B cell (primary cell): ENCODE measurements at regions not wholly inside any gene's neighbourhood (a gene's known extent, or its start where the extent isn't known, plus 50 kb on each side); places are given as distances from the start of the nearest gene placed in this dataset.

Source experiments
- ATAC-seq: fragments of 200-7000 bp; cut with Tn5 transposase; one replicate; pipeline ENCODE4 v1.10.0; 2021; ENCODE audit warnings: low read depth, mild to moderate bottlenecking, moderate number of reproducible peaks, moderate library complexity
- CTCF ChIA-PET: fragments of 350-600 bp; sonication (Branson Sonifier 250); formaldehyde crosslinking; loops from one replicate; lab custom pipeline; 2021; ENCODE audit warnings: antibody characterized with exemption, inconsistent platforms; lab: Charles Lee
- POLR2A ChIA-PET: fragments of 350-600 bp; sonication (Branson Sonifier 250); formaldehyde crosslinking; loops from one replicate; lab custom pipeline; 2021; ENCODE audit warnings: antibody characterized with exemption; lab: Charles Lee
- DNase-seq: peaks from one replicate; pipeline ENCODE4 v3.0.0; 2013
- H2AFZ ChIP-seq: 2 replicates; pipeline ENCODE4 v1.6.1; 2012; ENCODE audit warnings: mild to moderate bottlenecking, low read depth, low read length; ENCODE audit not compliant: insufficient read depth, poor library complexity, severe bottlenecking
- H3K27ac ChIP-seq, 2 donors: 1 replicate in 1 of 2; 2 replicates in 1 of 2; pipeline ENCODE4 v1.5.1; 2012 to 2013; ENCODE audit warnings: low read length in 2 of 2, mild to moderate bottlenecking in 2 of 2, moderate library complexity in 1 of 2
- H3K27me3 ChIP-seq, 4 experiments: fragments of 200-600 bp in 1 of 4; sonication (generic) in 1 of 4; replicated peaks in 1 of 4; 1 replicate in 2 of 4; 2 replicates in 2 of 4; pipeline versions ENCODE4 v1.6.1 to v1.7.0; 2013 to 2016; ENCODE audit warnings: low read length in 3 of 4, mild to moderate bottlenecking in 2 of 4, mixed read lengths in 1 of 4, moderate library complexity in 1 of 4; ENCODE audit not compliant: insufficient read depth in 4 of 4, control insufficient read depth in 3 of 4; ENCODE audit errors: control extremely low read depth in 1 of 4
- H3K36me3 ChIP-seq, 2 experiments: replicated peaks in 1 of 2; 1 replicate in 1 of 2; 2 replicates in 1 of 2; pipeline versions ENCODE4 v1.6.1 to v1.7.1; 2013; ENCODE audit warnings: low read length in 1 of 2; ENCODE audit not compliant: insufficient read depth in 2 of 2, control insufficient read depth in 1 of 2; ENCODE audit errors: control extremely low read depth in 1 of 2, extremely low read depth in 1 of 2
- H3K4me1 ChIP-seq, 2 donors: fragments of 200-600 bp in 1 of 2; sonication (generic) in 1 of 2; 1 replicate in 1 of 2; 2 replicates in 1 of 2; pipeline versions ENCODE4 v1.5.1 to v1.6.1; 2013 to 2017; ENCODE audit warnings: low read length in 2 of 2; ENCODE audit not compliant: control insufficient read depth in 2 of 2, insufficient read depth in 2 of 2
- H3K4me2 ChIP-seq: replicated peaks from 2 replicates; pipeline ENCODE3; 2012; ENCODE audit warnings: mild to moderate bottlenecking, low read depth, low read length; ENCODE audit not compliant: poor library complexity, severe bottlenecking
- H3K4me3 ChIP-seq, 5 experiments: fragments of 200-600 bp in 1 of 5; sonication (generic) in 1 of 5; 1 replicate in 3 of 5; 2 replicates in 2 of 5; pipeline versions ENCODE4 v1.5.1 to v1.7.0; 2011 to 2016; ENCODE audit warnings: low read length in 4 of 5, mild to moderate bottlenecking in 4 of 5, low read depth in 2 of 5, control low read depth in 1 of 5, moderate library complexity in 1 of 5; ENCODE audit not compliant: insufficient read depth in 1 of 5; ENCODE audit errors: control extremely low read depth in 1 of 5, extremely low read depth in 1 of 5
- H3K79me2 ChIP-seq: fragments of 200-600 bp; sonication (generic); one replicate; pipeline ENCODE4 v1.6.0; 2016; ENCODE audit warnings: low read length; ENCODE audit not compliant: control insufficient read depth, insufficient read depth
- H3K9ac ChIP-seq: fragments of 200-600 bp; sonication (generic); 2 replicates; pipeline ENCODE4 v1.6.1; 2017; ENCODE audit warnings: mild to moderate bottlenecking, low read length, moderate library complexity
- H3K9me3 ChIP-seq, 3 donors: one replicate each; pipeline versions ENCODE4 v1.6.1 to v1.7.1; 2013; ENCODE audit warnings: low read length in 2 of 3; ENCODE audit not compliant: control insufficient read depth in 2 of 3, insufficient read depth in 1 of 3; ENCODE audit errors: control extremely low read depth in 1 of 3
- H4K20me1 ChIP-seq: 2 replicates; pipeline ENCODE4 v1.6.0; 2012; ENCODE audit warnings: mild to moderate bottlenecking, low read length; ENCODE audit not compliant: insufficient read depth, control insufficient read depth, poor library complexity, severe bottlenecking
- H3K27ac Mint-ChIP-seq: one replicate; pipeline ENCODE4 v1.8.0; 2021; ENCODE audit warnings: mixed read lengths
- H3K27me3 Mint-ChIP-seq: one replicate; pipeline ENCODE4 v1.8.0; 2021; ENCODE audit warnings: mixed read lengths
- H3K4me1 Mint-ChIP-seq: one replicate; pipeline ENCODE4 v1.8.0; 2021; ENCODE audit warnings: mixed read lengths
- H3K4me3 Mint-ChIP-seq: one replicate; pipeline ENCODE4 v1.8.0; 2021; ENCODE audit warnings: mixed read lengths
- H3K9me3 Mint-ChIP-seq: one replicate; pipeline ENCODE4 v1.8.0; 2022; ENCODE audit warnings: mixed read lengths; ENCODE audit not compliant: insufficient read depth
- CTCF ChIP-seq: fragments of 200-600 bp; IDR thresholded peaks from one replicate; pipeline ENCODE4 v1.8.0; 2022; ENCODE audit warnings: antibody characterized with exemption, mild to moderate bottlenecking
- EZH2 ChIP-seq: IDR thresholded peaks from 2 replicates; pipeline ENCODE4 v1.6.1; 2012; ENCODE audit warnings: borderline replicate concordance, low read depth, mild to moderate bottlenecking, moderate library complexity, low read length; ENCODE audit not compliant: insufficient read depth, poor library complexity, severe bottlenecking
- WGBS: methylation state at CpG from one replicate; pipeline ENCODE4 v1.1.5; 2013; ENCODE audit warnings: missing lambda C conversion rate; ENCODE audit not compliant: insufficient coverage; 5-methylcytosine and 5-hydroxymethylcytosine counted together
- intact Hi-C: fragments of 100-400 bp; cut with micrococcal nuclease; formaldehyde crosslinking; loops from one replicate; pipeline ENCODE4 v1.10.0; 2022

GRCh38 chr1:30641572-30642353 lies 81.6 kb downstream of the MATN1 start:
- Histone ChIP-seq H3K4me2 (no peak overlapping the region), H3K36me3 (no peaks in the 10 kb centered on the region), H3K79me2 (no peaks in the 10 kb centered on the region), H2AFZ (no peak overlapping the region), H3K9ac (no peak overlapping the region), H3K27ac (no peak overlapping the region), H3K27me3 (peaks cover 0 to 11% (median 0%) of the 10 kb centered on the region in 4 experiments), H3K4me1 (no peaks in the 10 kb centered on the region), H4K20me1 (no peaks in the 10 kb centered on the region), H3K9me3 (no peaks in the 10 kb centered on the region), H3K4me3 (no peak overlapping the region)
- TF ChIP-seq EZH2 (no peak), CTCF (no peak)
- intact Hi-C loops = no loop called here
- H3K27ac Mint-ChIP-seq = no peak overlapping the region
- peaks cover 39% of the 10 kb centered on the region for H3K27me3 Mint-ChIP-seq
- 72% methylated on average over 11 of the region's 13 CpGs for WGBS
- no peak overlapping the region for H3K4me3 Mint-ChIP-seq
- H3K9me3 Mint-ChIP-seq = no peaks in the 10 kb centered on the region
- CTCF ChIA-PET = no interaction called here
- no peak for ATAC-seq
- DNase-seq = no peak
- H3K4me1 Mint-ChIP-seq = no peaks in the 10 kb centered on the region
- POLR2A ChIA-PET = no interaction called here

- Histone ChIP-seq H2AFZ (no peak overlapping the region), H3K9ac (no peak overlapping the region), H3K79me2 (no peaks in the 10 kb centered on the region), H4K20me1 (no peaks in the 10 kb centered on the region), H3K4me3 (no peak overlapping the region), H3K4me2 (no peak overlapping the region), H3K27ac (no peak overlapping the region), H3K27me3 (peaks cover 0 to 7% (median 0%) of the 10 kb centered on the region in 4 experiments), H3K4me1 (no peaks in the 10 kb centered on the region), H3K9me3 (no peaks in the 10 kb centered on the region), H3K36me3 (no peaks in the 10 kb centered on the region)
- ATAC-seq (no peak), DNase-seq (no peak)
- TF ChIP-seq CTCF (no peak), EZH2 (no peak)
- WGBS = 78% methylated on average over 9 of the region's 13 CpGs
- ChIA-PET POLR2A (no interaction called here), CTCF (no interaction called here)
- H3K4me3 Mint-ChIP-seq = no peak overlapping the region
- H3K9me3 Mint-ChIP-seq = no peaks in the 10 kb centered on the region
- peaks cover 23% of the 10 kb centered on the region for H3K27me3 Mint-ChIP-seq
- no peak overlapping the region for H3K27ac Mint-ChIP-seq
- H3K4me1 Mint-ChIP-seq = no peaks in the 10 kb centered on the region
- intact Hi-C loops = no loop called here
Observed at GRCh38 chr1:30639881-30640452, 83.4 kb downstream of the MATN1 start.
